K562 (cell line): ENCODE measurements at regions not wholly inside any gene's neighbourhood (a gene's known extent, or its start where the extent isn't known, plus 50 kb on each side); places are given as distances from the start of the nearest gene placed in this dataset.
A peak's percentile ranks its signal among the peaks of the same experiment; 100 is the strongest.

Source experiments
- ATAC-seq: fragments of 200-7000 bp; cut with Tn5 transposase; 3 replicates; pipeline ENCODE4 v1.9.1; 2020; ENCODE audit warnings: moderate library complexity
- BruUV-seq: library from RNA; stranded (reverse); fragments of 400-500 nt; replicated peaks from 2 replicates; lab custom pipeline; 2021; lab: Mats Ljungman, UMichigan
- CTCF ChIA-PET: fragments of 300-600 bp; formaldehyde crosslinking; extraction: SDS; loops from one replicate; lab custom pipeline; 2021; ENCODE audit warnings: low intra/inter-chr PET ratio; lab: Yijun Ruan, JAX
- POLR2A ChIA-PET: fragments of 300-600, 350-650 bp; sonication (Branson Sonifier 250); formaldehyde crosslinking; extraction: SDS; loops from one replicate; lab custom pipeline; 2021; ENCODE audit warnings: antibody characterized with exemption, inconsistent platforms; lab: Yijun Ruan, JAX
- DNase-seq, 4 experiments: peaks; one replicate each; pipeline versions ENCODE4 v3.0.0 to v3.0.0-alpha.2; 2011 to 2018; ENCODE audit warnings: low spot score in 3 of 4, mixed read lengths in 3 of 4; ENCODE audit errors: extremely low read depth in 1 of 4
- FAIRE-seq: peaks from 2 replicates; lab custom pipeline; 2011; peaks lifted over from hg19 to GRCh38; lab: Jason Lieb, UNC
- H2AFZ ChIP-seq: 2 replicates; pipeline ENCODE4 v1.6.0; 2011; ENCODE audit warnings: low read depth, low read length, control low read depth, inconsistent platforms
- H3K27ac ChIP-seq: fragments of 200-600 bp; 3 replicates; pipeline ENCODE4 v1.8.0; 2011; ENCODE audit warnings: low read depth, mild to moderate bottlenecking, control low read depth, inconsistent platforms, low read length, moderate library complexity, mixed read lengths; ENCODE audit errors: extremely low read depth
- H3K27me3 ChIP-seq, 2 experiments: fragments of 300-600 bp in 1 of 2; 2 replicates in 1 of 2; 3 replicates in 1 of 2; pipeline versions ENCODE4 v1.6.0 to v1.8.0; 2011; ENCODE audit warnings: inconsistent platforms in 2 of 2, low read length in 2 of 2, mild to moderate bottlenecking in 1 of 2, mixed read lengths in 1 of 2, moderate library complexity in 1 of 2; ENCODE audit not compliant: control insufficient read depth in 2 of 2, insufficient read depth in 2 of 2
- H3K36me3 ChIP-seq: fragments of 300-600 bp; 3 replicates; pipeline ENCODE4 v1.8.0; 2011; ENCODE audit warnings: mild to moderate bottlenecking, low read length, inconsistent platforms; ENCODE audit not compliant: control insufficient read depth, insufficient read depth
- H3K4me1 ChIP-seq, 2 experiments: fragments of 200-600 bp in 1 of 2; replicated peaks in 1 of 2; 2 replicates in 1 of 2; 3 replicates in 1 of 2; pipeline versions ENCODE4 v1.5.1 to v1.8.0; 2011; ENCODE audit warnings: inconsistent platforms in 2 of 2, low read length in 2 of 2, mild to moderate bottlenecking in 1 of 2, mixed read lengths in 1 of 2, moderate library complexity in 1 of 2; ENCODE audit not compliant: control insufficient read depth in 2 of 2, insufficient read depth in 2 of 2
- H3K4me2 ChIP-seq: 2 replicates; pipeline ENCODE4 v1.6.1; 2011; ENCODE audit warnings: low read length, control low read depth, inconsistent platforms, mixed read lengths; ENCODE audit not compliant: insufficient read depth
- H3K4me3 ChIP-seq: fragments of 200-600 bp; sonication (generic), shearing (Covaris generic); 2 replicates; pipeline ENCODE4 v1.5.1; 2016; ENCODE audit warnings: control low read depth, inconsistent platforms
- H3K79me2 ChIP-seq: fragments of 200-600 bp; 3 replicates; pipeline ENCODE4 v1.8.0; 2011; ENCODE audit warnings: low read length, inconsistent platforms; ENCODE audit not compliant: control insufficient read depth, insufficient read depth
- H3K9ac ChIP-seq, 2 experiments: 2 replicates each; pipeline versions ENCODE4 v1.6.0 to v1.6.1; 2011; ENCODE audit warnings: low read depth in 2 of 2, low read length in 2 of 2, control low read depth in 1 of 2, inconsistent platforms in 1 of 2, mild to moderate bottlenecking in 1 of 2, mixed read lengths in 1 of 2; ENCODE audit not compliant: insufficient read depth in 1 of 2
- H3K9me1 ChIP-seq: one replicate; pipeline ENCODE4 v1.6.0; 2011; ENCODE audit warnings: inconsistent platforms, mild to moderate bottlenecking, low read length, moderate library complexity; ENCODE audit not compliant: control insufficient read depth, insufficient read depth
- H3K9me3 ChIP-seq: replicated peaks from 2 replicates; pipeline ENCODE4 v1.5.1; 2011; ENCODE audit warnings: low read depth, low read length, inconsistent platforms; ENCODE audit not compliant: control insufficient read depth, insufficient read depth
- H4K20me1 ChIP-seq: replicated peaks from 2 replicates; pipeline ENCODE4 v1.6.1; 2011; ENCODE audit warnings: low read length, inconsistent platforms, mixed read lengths; ENCODE audit not compliant: control insufficient read depth, insufficient read depth
- C11orf30 ChIP-seq: fragments of 450-650 bp; IDR thresholded peaks from 2 replicates; pipeline ENCODE4 v1.6.1; 2016; ENCODE audit warnings: low read depth, mild to moderate bottlenecking
- CREBBP ChIP-seq: IDR thresholded peaks from one replicate; pipeline ENCODE4 v1.6.1; 2012; ENCODE audit warnings: low read depth, mild to moderate bottlenecking, control low read depth, inconsistent platforms, low read length
- CTCF ChIP-seq, 3 experiments: IDR thresholded peaks in 2 of 3; conservative IDR thresholded peaks in 1 of 3; 2 replicates each; pipeline ENCODE4 v1.5.1; 2011 to 2012; ENCODE audit warnings: low read length in 3 of 3, mild to moderate bottlenecking in 3 of 3, control low read depth in 2 of 3, improper control_type of control experiment in 1 of 3, inconsistent platforms in 1 of 3, low read depth in 1 of 3, mixed read lengths in 1 of 3, moderate library complexity in 1 of 3; ENCODE audit not compliant: insufficient read depth in 2 of 3
- GABPA ChIP-seq: fragments of 200-800 bp; sonication (Bioruptor generic); conservative IDR thresholded peaks from 2 replicates; pipeline ENCODE4 v1.6.1; 2016; ENCODE audit warnings: low read depth, missing genetic modification characterization, missing compliant biosample characterization
- GABPB2 ChIP-seq: fragments of 250-450 bp; sonication (Bioruptor Pico); conservative IDR thresholded peaks from 2 replicates; pipeline ENCODE4 v1.5.1; 2021; ENCODE audit warnings: mild to moderate bottlenecking
- HDGF ChIP-seq: fragments of 450-650 bp; IDR thresholded peaks from 2 replicates; pipeline ENCODE4 v1.6.1; 2016
- KAT7 ChIP-seq: sonication (generic); formaldehyde crosslinking; IDR thresholded peaks from 2 replicates; pipeline ENCODE4 v1.8.0; 2022; ENCODE audit warnings: missing genetic modification reagents, mild to moderate bottlenecking, borderline replicate concordance
- MAFG ChIP-seq: fragments of 450-650 bp; conservative IDR thresholded peaks from 2 replicates; pipeline ENCODE4 v1.6.1; 2016; ENCODE audit warnings: missing genetic modification characterization, missing compliant biosample characterization
- RBM17 ChIP-seq: fragments of 200-400 bp; formaldehyde crosslinking; IDR thresholded peaks from 2 replicates; pipeline ENCODE4 v1.6.1; 2017; ENCODE audit warnings: low read depth, mild to moderate bottlenecking, low read length, borderline replicate concordance
- TEAD4 ChIP-seq, 2 experiments: sonication (generic) in 1 of 2; formaldehyde crosslinking in 1 of 2; IDR thresholded peaks; 2 replicates each; pipeline versions ENCODE4 v1.6.1 to v1.8.0; 2012 to 2022; ENCODE audit warnings: borderline replicate concordance in 1 of 2, inconsistent platforms in 1 of 2, low read length in 1 of 2, mild to moderate bottlenecking in 1 of 2, missing genetic modification reagents in 1 of 2
- USF1 ChIP-seq: sonication (generic); formaldehyde crosslinking; IDR thresholded peaks from 2 replicates; pipeline ENCODE4 v1.9.0; 2022; ENCODE audit warnings: mild to moderate bottlenecking, missing genetic modification reagents
- ZNF316 ChIP-seq: fragments of 450-650 bp; IDR thresholded peaks from 2 replicates; pipeline ENCODE4 v1.6.1; 2016
- ZNF41 ChIP-seq: fragments of 250-450 bp; sonication (Bioruptor Pico); conservative IDR thresholded peaks from 2 replicates; pipeline ENCODE4 v1.4.0; 2020; ENCODE audit warnings: mild to moderate bottlenecking
- WGBS: fragments of 100-300 bp; shearing (Covaris generic); methylation state at CpG from one replicate; pipeline ENCODE4 v1.1.6; 2016; ENCODE audit warnings: low coverage, mixed read lengths; ENCODE audit not compliant: insufficient coverage; ENCODE audit errors: missing lambda C conversion rate; 5-methylcytosine and 5-hydroxymethylcytosine counted together
- in situ Hi-C: fragments of 300-500 bp; cut with MboI; formaldehyde crosslinking; loops from 4 replicates; pipeline ENCODE4 v1.15.0; 2018; ENCODE audit warnings: inconsistent platforms, mixed read lengths
- intact Hi-C: fragments of 100-400 bp; cut with micrococcal nuclease; formaldehyde crosslinking; loops from 2 replicates; pipeline ENCODE4 v1.14.2; 2022
- TF ChIP-seq, protein P1 (sequence below): fragments of 150-350 bp; conservative IDR thresholded peaks from 2 replicates; pipeline ENCODE4 v1.6.1; 2014; ENCODE audit warnings: low read length
- TF ChIP-seq, protein P2 (sequence below): IDR thresholded peaks from 2 replicates; pipeline ENCODE4 v1.6.1; 2016; ENCODE audit warnings: missing genetic modification characterization, missing compliant biosample characterization

GRCh38 chr14:99037777-99038430 is 234.1 kb downstream of the BCL11B start:
- H4K20me1 ChIP-seq = no peaks in the 10 kb centered on the region
- H3K36me3 ChIP-seq = no peaks in the 10 kb centered on the region
- H3K27ac ChIP-seq = no peak overlapping the region
- ATAC-seq (peak; percentile 69), FAIRE-seq (no peak), DNase-seq (peak in 3 of 4 experiments; percentile 6 to 14 (median 7))
- intact Hi-C loops (no loop called here), in situ Hi-C loops (no loop called here)
- no peak overlapping the region for H3K9ac ChIP-seq
- H3K79me2 ChIP-seq = no peaks in the 10 kb centered on the region
- no peak overlapping the region for H2AFZ ChIP-seq
- H3K9me3 ChIP-seq = no peaks in the 10 kb centered on the region
- no peak overlapping the region for H3K4me3 ChIP-seq
- TF ChIP-seq HDGF = no peak
- TF ChIP-seq CTCF (IDR thresholded peaks at IDR 0.05 in 2 of 3, conservative IDR thresholded peaks at IDR 0.05 in 1 of 3; ENCODE audit: insufficient read depth in 2 of 3, low read depth in 1 of 3, low read length in 3 of 3) = peak; percentile 13 to 26 (median 14); a peak in 3 of 6 replicates
- TF ChIP-seq TEAD4 (IDR thresholded peaks at IDR 0.05; ENCODE audit: low read length) = no peak
- no peak for TF ChIP-seq TEAD4 (CRISPR knock-in tag; IDR thresholded peaks at IDR 0.05; ENCODE audit: borderline replicate concordance)
- TF ChIP-seq ZNF41 = no peak
- no peak for TF ChIP-seq KAT7
- peak; percentile 46 for TF ChIP-seq GABPA
- TF ChIP-seq USF1 (CRISPR knock-in tag) = no peak
- TF ChIP-seq, protein P1, sequence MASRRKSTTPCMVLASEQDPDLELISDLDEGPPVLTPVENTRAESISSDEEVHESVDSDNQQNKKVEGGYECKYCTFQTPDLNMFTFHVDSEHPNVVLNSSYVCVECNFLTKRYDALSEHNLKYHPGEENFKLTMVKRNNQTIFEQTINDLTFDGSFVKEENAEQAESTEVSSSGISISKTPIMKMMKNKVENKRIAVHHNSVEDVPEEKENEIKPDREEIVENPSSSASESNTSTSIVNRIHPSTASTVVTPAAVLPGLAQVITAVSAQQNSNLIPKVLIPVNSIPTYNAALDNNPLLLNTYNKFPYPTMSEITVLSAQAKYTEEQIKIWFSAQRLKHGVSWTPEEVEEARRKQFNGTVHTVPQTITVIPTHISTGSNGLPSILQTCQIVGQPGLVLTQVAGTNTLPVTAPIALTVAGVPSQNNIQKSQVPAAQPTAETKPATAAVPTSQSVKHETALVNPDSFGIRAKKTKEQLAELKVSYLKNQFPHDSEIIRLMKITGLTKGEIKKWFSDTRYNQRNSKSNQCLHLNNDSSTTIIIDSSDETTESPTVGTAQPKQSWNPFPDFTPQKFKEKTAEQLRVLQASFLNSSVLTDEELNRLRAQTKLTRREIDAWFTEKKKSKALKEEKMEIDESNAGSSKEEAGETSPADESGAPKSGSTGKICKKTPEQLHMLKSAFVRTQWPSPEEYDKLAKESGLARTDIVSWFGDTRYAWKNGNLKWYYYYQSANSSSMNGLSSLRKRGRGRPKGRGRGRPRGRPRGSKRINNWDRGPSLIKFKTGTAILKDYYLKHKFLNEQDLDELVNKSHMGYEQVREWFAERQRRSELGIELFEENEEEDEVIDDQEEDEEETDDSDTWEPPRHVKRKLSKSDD = no peak
- TF ChIP-seq RBM17 = no peak
- TF ChIP-seq, protein P2, sequence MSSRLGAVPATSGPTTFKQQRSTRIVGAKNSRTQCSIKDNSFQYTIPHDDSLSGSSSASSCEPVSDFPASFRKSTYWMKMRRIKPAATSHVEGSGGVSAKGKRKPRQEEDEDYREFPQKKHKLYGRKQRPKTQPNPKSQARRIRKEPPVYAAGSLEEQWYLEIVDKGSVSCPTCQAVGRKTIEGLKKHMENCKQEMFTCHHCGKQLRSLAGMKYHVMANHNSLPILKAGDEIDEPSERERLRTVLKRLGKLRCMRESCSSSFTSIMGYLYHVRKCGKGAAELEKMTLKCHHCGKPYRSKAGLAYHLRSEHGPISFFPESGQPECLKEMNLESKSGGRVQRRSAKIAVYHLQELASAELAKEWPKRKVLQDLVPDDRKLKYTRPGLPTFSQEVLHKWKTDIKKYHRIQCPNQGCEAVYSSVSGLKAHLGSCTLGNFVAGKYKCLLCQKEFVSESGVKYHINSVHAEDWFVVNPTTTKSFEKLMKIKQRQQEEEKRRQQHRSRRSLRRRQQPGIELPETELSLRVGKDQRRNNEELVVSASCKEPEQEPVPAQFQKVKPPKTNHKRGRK (tag) = no peak
- 0 out of 2 replicates have a peak, but pooled peaks have one; percentile 18 for TF ChIP-seq C11orf30
- TF ChIP-seq GABPB2 (CRISPR knock-in tag) = no peak
- TF ChIP-seq ZNF316 = peak; percentile 61
- peak; percentile 33; the same call in 1 of the 2 replicates for TF ChIP-seq MAFG (tag)
- TF ChIP-seq CREBBP = no peak
- no peaks in the 10 kb centered on the region for H3K4me1 ChIP-seq
- WGBS = 3% methylated on average over 4 of the region's 10 CpGs
- no peaks in the 10 kb centered on the region for H3K9me1 ChIP-seq
- CTCF ChIA-PET = no interaction called here
- POLR2A ChIA-PET = no interaction called here
- no TSS peak for BruUV-seq
- no peak overlapping the region; the same call in 1 of the 2 replicates for H3K4me2 ChIP-seq
- no peaks in the 10 kb centered on the region; a peak in 1 of 5 replicates for H3K27me3 ChIP-seq
